Sigmoid colon (tissue), 6 donors: ENCODE measurements at regions not wholly inside any gene's neighbourhood (a gene's known extent, or its start where the extent isn't known, plus 50 kb on each side); places are given as distances from the start of the nearest gene placed in this dataset.

ENCODE experiments used
- DNase-seq: peaks from one replicate; pipeline ENCODE4 v3.0.0-alpha.2; 2019
- H3K27ac ChIP-seq, 4 donors: fragments of 200-600 bp; sonication (generic); one replicate each; pipeline ENCODE4 v1.5.1; 2016 to 2019; ENCODE audit warnings: mild to moderate bottlenecking in 1 of 4
- H3K27me3 ChIP-seq, 3 donors: fragments of 200-600 bp; sonication (generic); one replicate each; pipeline ENCODE4 v1.5.1; 2019; ENCODE audit warnings: mild to moderate bottlenecking in 1 of 3
- H3K36me3 ChIP-seq, 4 donors: fragments of 200-600 bp; sonication (generic); one replicate each; pipeline ENCODE4 v1.5.1; 2016 to 2019
- H3K4me1 ChIP-seq, 4 donors: fragments of 200-600 bp; sonication (generic); one replicate each; pipeline ENCODE4 v1.5.1; 2017 to 2019
- H3K4me3 ChIP-seq, 4 donors: fragments of 200-600 bp; sonication (generic); one replicate each; pipeline ENCODE4 v1.5.1; 2017 to 2019; ENCODE audit warnings: mild to moderate bottlenecking in 2 of 4, moderate library complexity in 1 of 4
- H3K9me3 ChIP-seq, 4 donors: fragments of 200-600 bp in 3 of 4; sonication (generic) in 3 of 4; one replicate each; pipeline versions ENCODE4 v1.5.1 to v1.6.1; 2013 to 2019
- CTCF ChIP-seq, 4 experiments: fragments of 450-650 bp in 3 of 4; fragments of 200-600 bp in 1 of 4; IDR thresholded peaks; one replicate each; pipeline ENCODE4 v1.5.1; 2016 to 2019; ENCODE audit warnings: antibody characterized with exemption in 4 of 4, mild to moderate bottlenecking in 3 of 4, moderate library complexity in 2 of 4
- EP300 ChIP-seq, 4 donors: sonication (generic); formaldehyde crosslinking; IDR thresholded peaks; one replicate each; pipeline ENCODE4 v1.6.1; 2017; ENCODE audit warnings: antibody characterized with exemption in 4 of 4
- POLR2A ChIP-seq, 2 donors: fragments of 450-650 bp; IDR thresholded peaks; one replicate each; pipeline ENCODE4 v1.6.1; 2016; ENCODE audit warnings: antibody characterized with exemption in 2 of 2, mild to moderate bottlenecking in 2 of 2, moderate library complexity in 2 of 2
- POLR2AphosphoS5 ChIP-seq, 4 donors: sonication (generic); formaldehyde crosslinking; IDR thresholded peaks; one replicate each; pipeline ENCODE4 v1.6.1; 2017; ENCODE audit warnings: antibody characterized with exemption in 4 of 4
- WGBS, 2 donors: extraction: QIAGEN DNeasy Blood & Tissue Kit; methylation state at CpG; one replicate each; pipeline ENCODE4 v1.1.7; 2013; 5-methylcytosine and 5-hydroxymethylcytosine counted together
- intact Hi-C: fragments of 100-400 bp; cut with DNase I; formaldehyde crosslinking; loops from one replicate; pipeline ENCODE4 v1.15.1; 2023
- donor health status: healthy with polysubstance abuse.
- donor health status: healthy.

GRCh38 chr22:36079041-36079440 is 50.4 kb upstream of the RBFOX2 start:
- Histone ChIP-seq H3K4me1 (peaks cover 0 to 22% (median 9%) of the 10 kb centered on the region in 4 donors), H3K36me3 (no peaks in the 10 kb centered on the region), H3K27me3 (no peaks in the 10 kb centered on the region), H3K27ac (peak overlapping the region in 1 of 4 donors; percentile 69), H3K4me3 (no peak overlapping the region), H3K9me3 (no peaks in the 10 kb centered on the region)
- TF ChIP-seq EP300 (IDR thresholded peaks at IDR 0.05) (no peak), POLR2A (IDR thresholded peaks at IDR 0.05) (no peak), CTCF (IDR thresholded peaks at IDR 0.05) (no peak), POLR2AphosphoS5 (IDR thresholded peaks at IDR 0.05) (no peak)
- intact Hi-C loops = no loop called here
- no peak for DNase-seq
- WGBS, 2 donors = 97 to 98% methylated on average over 2 of the region's 2 CpGs
